ENCODE measurements at regions not wholly inside any gene's neighbourhood (a gene's known extent, or its start where the extent isn't known, plus 50 kb on each side); places are given as distances from the start of the nearest gene placed in this dataset.
"Not testable (repeated sequence)": the region's sequence is repeated elsewhere in the genome, so short reads cannot be mapped to it uniquely, and the experiment has no call there.

GRCh38 chr6:119501798-119502483, 152.4 kb upstream of the MAN1A1 start:
- no peak overlapping the region for H3K27ac ChIP-seq
- no peak overlapping the region for H3K4me3 ChIP-seq
- no peak for ATAC-seq (replicated peaks in 6 of 8)
- WGBS, 10 experiments = 55 to 100% (median 84%) methylated on average over 2 to 4 of the region's 4 CpGs; no CpG with 5 or more reads in 2 of the 10 experiments
- peaks cover 3 to 16% of the 10 kb centered on the region in 2 donors for H3K4me1 ChIP-seq (replicated peaks in 1 of 2)
- in situ Hi-C loops (cut with MboI; ENCODE audit: low pct_unique_long_range_greater_than_20kb in 2 of 9, low sequenced_read_pairs in 9 of 9, unreplicated experiment in 9 of 9) = no loop called here

GRCh38 chr6:119499797-119500196, 150.2 kb upstream of the MAN1A1 start:
- 83 to 100% (median 100%) methylated on average over 1 of the region's 1 CpG for WGBS, 10 experiments
- in situ Hi-C loops (cut with MboI; ENCODE audit: low pct_unique_long_range_greater_than_20kb in 2 of 9, low sequenced_read_pairs in 9 of 9, unreplicated experiment in 9 of 9) = no loop called here
- Histone ChIP-seq H3K4me3 (no peak overlapping the region), H3K4me1 (replicated peaks in 1 of 2) (peaks cover 3 to 9% of the 10 kb centered on the region in 2 donors), H3K27ac (no peak overlapping the region)
- ATAC-seq (replicated peaks in 6 of 8) = no peak

GRCh38 chr6:119497988-119498727, 148.6 kb upstream of the MAN1A1 start:
- Histone ChIP-seq H3K27ac (no peak overlapping the region), H3K4me3 (no peak overlapping the region), H3K4me1 (replicated peaks in 1 of 2) (peaks cover 3 to 5% of the 10 kb centered on the region in 2 donors)
- 70 to 93% (median 83%) methylated on average over 1 to 3 of the region's 3 CpGs; no CpG with 5 or more reads in 2 of the 10 experiments for WGBS, 10 experiments
- ATAC-seq (replicated peaks in 6 of 8) = peak in 4 of 8 experiments; percentile 62 to 95 (median 87)
- in situ Hi-C loops (cut with MboI; ENCODE audit: low pct_unique_long_range_greater_than_20kb in 2 of 9, low sequenced_read_pairs in 9 of 9, unreplicated experiment in 9 of 9) = no loop called here

GRCh38 chr6:119495230-119495683, 145.7 kb upstream of the MAN1A1 start:
- WGBS, 10 experiments = 20 to 93% (median 69%) methylated on average over 1 to 5 of the region's 5 CpGs; no CpG with 5 or more reads in 2 of the 10 experiments
- Histone ChIP-seq H3K27ac (no peak overlapping the region), H3K4me3 (no peak overlapping the region), H3K4me1 (replicated peaks in 1 of 2) (peaks cover 3 to 5% of the 10 kb centered on the region in 2 donors)
- in situ Hi-C loops (cut with MboI; ENCODE audit: low pct_unique_long_range_greater_than_20kb in 2 of 9, low sequenced_read_pairs in 9 of 9, unreplicated experiment in 9 of 9) = no loop called here
- peak in 5 of 8 experiments; percentile 27 to 61 (median 54) for ATAC-seq (replicated peaks in 6 of 8)

GRCh38 chr6:119493980-119494379, 144.4 kb upstream of the MAN1A1 start:
- in situ Hi-C loops (cut with MboI; ENCODE audit: low pct_unique_long_range_greater_than_20kb in 2 of 9, low sequenced_read_pairs in 9 of 9, unreplicated experiment in 9 of 9) = no loop called here
- ATAC-seq (replicated peaks in 6 of 8) = peak in 1 of 8 experiments; percentile 70
- 0 to 80% (median 21%) methylated on average over 1 of the region's 1 CpG; no CpG with 5 or more reads in 4 of the 10 experiments for WGBS, 10 experiments
- no peak overlapping the region for H3K4me3 ChIP-seq
- H3K4me1 ChIP-seq (replicated peaks in 1 of 2) = peaks cover 3 to 5% of the 10 kb centered on the region in 2 donors
- no peak overlapping the region for H3K27ac ChIP-seq

GRCh38 chr6:119491112-119491511, 141.6 kb upstream of the MAN1A1 start:
- H3K4me3 ChIP-seq; ATAC-seq (replicated peaks in 6 of 8); H3K4me1 ChIP-seq (replicated peaks in 1 of 2); H3K27ac ChIP-seq; in situ Hi-C loops (cut with MboI; ENCODE audit: low pct_unique_long_range_greater_than_20kb in 2 of 9, low sequenced_read_pairs in 9 of 9, unreplicated experiment in 9 of 9): not testable (repeated sequence)
- 33 to 100% (median 93%) methylated on average over 1 to 4 of the region's 4 CpGs for WGBS, 10 experiments

GRCh38 chr6:119490050-119490449, 140.5 kb upstream of the MAN1A1 start:
- 73 to 100% (median 91%) methylated on average over 1 of the region's 1 CpG for WGBS, 10 experiments
- in situ Hi-C loops (cut with MboI; ENCODE audit: low pct_unique_long_range_greater_than_20kb in 2 of 9, low sequenced_read_pairs in 9 of 9, unreplicated experiment in 9 of 9); ATAC-seq (replicated peaks in 6 of 8); H3K27ac ChIP-seq; H3K4me1 ChIP-seq (replicated peaks in 1 of 2); H3K4me3 ChIP-seq: not testable (repeated sequence)

GRCh38 chr6:119484598-119484997, 135.0 kb upstream of the MAN1A1 start:
- in situ Hi-C loops (cut with MboI; ENCODE audit: low pct_unique_long_range_greater_than_20kb in 2 of 9, low sequenced_read_pairs in 9 of 9, unreplicated experiment in 9 of 9) = no loop called here
- H3K4me1 ChIP-seq (replicated peaks in 1 of 2) = no peaks in the 10 kb centered on the region
- H3K4me3 ChIP-seq = no peak overlapping the region
- ATAC-seq (replicated peaks in 6 of 8) = peak in 4 of 8 experiments; percentile 56 to 98 (median 84)
- H3K27ac ChIP-seq = no peak overlapping the region
- WGBS, 10 experiments = 16 to 93% (median 83%) methylated on average over 2 to 5 of the region's 5 CpGs

- no peaks in the 10 kb centered on the region for H3K4me1 ChIP-seq (replicated peaks in 1 of 2)
- no peak overlapping the region for H3K27ac ChIP-seq
- in situ Hi-C loops (cut with MboI; ENCODE audit: low pct_unique_long_range_greater_than_20kb in 2 of 9, low sequenced_read_pairs in 9 of 9, unreplicated experiment in 9 of 9) = no loop called here
- ATAC-seq (replicated peaks in 6 of 8) = no peak
- no peak overlapping the region for H3K4me3 ChIP-seq
These were observed 134.3 kb upstream of the MAN1A1 start for GRCh38 chr6:119483908-119484307.

GRCh38 chr6:119482850-119483285, 133.3 kb upstream of the MAN1A1 start:
- Histone ChIP-seq H3K4me1 (replicated peaks in 1 of 2) (no peaks in the 10 kb centered on the region), H3K27ac (no peak overlapping the region), H3K4me3 (no peak overlapping the region)
- in situ Hi-C loops (cut with MboI; ENCODE audit: low pct_unique_long_range_greater_than_20kb in 2 of 9, low sequenced_read_pairs in 9 of 9, unreplicated experiment in 9 of 9) = no loop called here
- ATAC-seq (replicated peaks in 6 of 8) = no peak
- WGBS, 10 experiments = 75 to 95% (median 87%) methylated on average over 1 to 4 of the region's 4 CpGs; no CpG with 5 or more reads in 1 of the 10 experiments

GRCh38 chr6:119481976-119482375, 132.4 kb upstream of the MAN1A1 start:
- Histone ChIP-seq H3K27ac (no peak overlapping the region), H3K4me1 (replicated peaks in 1 of 2) (no peaks in the 10 kb centered on the region), H3K4me3 (no peak overlapping the region)
- ATAC-seq (replicated peaks in 6 of 8) = no peak
- whole genome bisulfite sequencing, 10 experiments = 0 to 100% (median 78%) methylated on average over 1 of the region's 1 CpG; no CpG with 5 or more reads in 2 of the 10 experiments
- in situ Hi-C loops (cut with MboI; ENCODE audit: low pct_unique_long_range_greater_than_20kb in 2 of 9, low sequenced_read_pairs in 9 of 9, unreplicated experiment in 9 of 9) = no loop called here

- 40 to 100% (median 100%) methylated on average over 1 of the region's 1 CpG; no CpG with 5 or more reads in 2 of the 10 experiments for WGBS, 10 experiments
- peaks cover 0 to 3% of the 10 kb centered on the region in 2 donors for H3K4me1 ChIP-seq (replicated peaks in 1 of 2)
- H3K27ac ChIP-seq = no peak overlapping the region
- H3K4me3 ChIP-seq = no peak overlapping the region
- in situ Hi-C loops (cut with MboI; ENCODE audit: low pct_unique_long_range_greater_than_20kb in 2 of 9, low sequenced_read_pairs in 9 of 9, unreplicated experiment in 9 of 9) = no loop called here
- ATAC-seq (replicated peaks in 6 of 8) = no peak
These were observed 131.5 kb upstream of the MAN1A1 start for GRCh38 chr6:119480961-119481497.

Measured in motor neuron (in vitro differentiated cells).